IPS-18a (cell line): ENCODE measurements at regions not wholly inside any gene's neighbourhood (a gene's known extent, or its start where the extent isn't known, plus 50 kb on each side); places are given as distances from the start of the nearest gene placed in this dataset.

Experiments used
- H3K27ac ChIP-seq: one replicate; pipeline ENCODE4 v1.5.1; 2013; ENCODE audit warnings: low read length
- H3K27me3 ChIP-seq: one replicate; pipeline ENCODE4 v1.6.1; 2013; ENCODE audit warnings: mild to moderate bottlenecking, low read length; ENCODE audit not compliant: control insufficient read depth, insufficient read depth
- H3K36me3 ChIP-seq: one replicate; pipeline ENCODE4 v1.6.1; 2013; ENCODE audit warnings: low read depth, low read length; ENCODE audit not compliant: control insufficient read depth
- H3K4me1 ChIP-seq: one replicate; pipeline ENCODE4 v1.6.1; 2013; ENCODE audit warnings: low read depth, low read length; ENCODE audit not compliant: control insufficient read depth
- H3K4me3 ChIP-seq: one replicate; pipeline ENCODE4 v1.5.1; 2013; ENCODE audit warnings: low read length
- H3K9ac ChIP-seq: one replicate; pipeline ENCODE4 v1.6.1; 2013; ENCODE audit warnings: mild to moderate bottlenecking, low read length, moderate library complexity
- H3K9me3 ChIP-seq: one replicate; pipeline ENCODE4 v1.6.1; 2013; ENCODE audit warnings: low read depth, low read length; ENCODE audit not compliant: control insufficient read depth

DNA sequence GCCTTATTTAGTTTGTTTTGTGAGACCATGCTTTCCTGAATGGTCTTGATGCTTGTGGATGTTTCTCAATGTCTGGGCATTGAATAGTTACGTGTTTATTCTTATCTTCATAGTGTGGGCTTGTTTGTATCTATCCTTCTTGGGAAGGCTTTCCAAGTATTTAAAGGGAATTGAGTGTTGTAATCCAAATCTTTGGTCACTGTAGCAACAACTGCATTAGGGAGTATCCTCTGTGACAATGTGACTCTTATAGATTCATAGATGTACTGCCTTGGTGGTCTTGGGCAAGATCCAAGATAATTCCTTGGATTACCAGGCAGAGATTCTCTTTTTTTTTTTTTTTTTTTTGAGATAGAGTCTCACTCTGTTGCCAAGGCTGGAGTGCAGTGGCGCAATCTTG lies 598.4 kb downstream of the CBLN4 start:
- no peaks in the 10 kb centered on the region for H3K9me3 ChIP-seq

DNA sequence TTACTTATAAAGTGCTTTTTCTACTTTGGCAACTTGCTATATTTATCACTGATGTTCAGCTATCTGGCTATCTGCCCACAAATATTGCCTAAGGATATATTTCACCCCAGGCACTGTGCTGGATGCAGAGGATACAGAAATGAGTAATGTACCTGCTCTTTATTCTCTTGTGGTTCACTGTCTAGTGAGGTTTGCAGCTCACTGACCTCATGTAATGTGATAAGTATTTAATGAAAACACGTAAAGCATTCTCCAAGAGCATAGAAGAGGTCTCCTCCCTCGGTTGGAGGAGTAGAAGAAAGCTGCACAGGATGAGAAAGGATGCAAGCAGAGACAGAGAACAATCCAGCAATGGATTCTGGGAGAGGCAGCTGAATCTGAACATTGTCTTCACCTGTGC lies 610.7 kb downstream of the CBLN4 start:
- Histone ChIP-seq H3K27ac (no peak overlapping the region), H3K9ac (no peak overlapping the region), H3K4me3 (no peak overlapping the region), H3K27me3 (no peaks in the 10 kb centered on the region), H3K4me1 (no peaks in the 10 kb centered on the region), H3K36me3 (no peaks in the 10 kb centered on the region), H3K9me3 (no peaks in the 10 kb centered on the region)

More for the DNA sequence above, 598.4 kb downstream of the CBLN4 start:
- H3K27ac ChIP-seq = no peak overlapping the region
- no peak overlapping the region for H3K4me3 ChIP-seq
- H3K27me3 ChIP-seq = no peaks in the 10 kb centered on the region
- no peak overlapping the region for H3K9ac ChIP-seq
- H3K36me3 ChIP-seq = no peaks in the 10 kb centered on the region
- H3K4me1 ChIP-seq = no peaks in the 10 kb centered on the region

GRCh38 chr20:55390791-55391190 lies 614.5 kb downstream of the CBLN4 start:
- Histone ChIP-seq H3K4me1 (no peaks in the 10 kb centered on the region), H3K4me3 (no peak overlapping the region), H3K27ac (no peak overlapping the region)

DNA sequence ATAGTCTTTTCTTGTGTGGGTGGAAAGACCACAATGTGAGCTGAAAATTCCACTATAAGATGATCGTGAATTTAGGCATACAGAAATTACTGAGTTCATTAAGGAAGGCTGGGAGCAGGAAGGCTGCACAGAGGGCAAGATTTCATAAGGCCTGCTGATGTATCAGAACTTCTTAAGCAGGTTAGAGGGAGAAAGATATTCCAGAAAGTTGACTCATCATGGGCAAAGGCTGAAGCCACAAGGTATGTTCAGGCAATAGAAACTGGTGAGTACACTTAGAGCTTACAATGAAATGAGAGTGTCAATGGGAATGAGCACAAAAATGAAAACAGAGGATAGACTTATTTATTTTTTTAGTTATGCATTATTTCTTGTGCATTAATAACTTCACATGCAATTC lies 618.6 kb downstream of the CBLN4 start:
- Histone ChIP-seq H3K4me1 (no peaks in the 10 kb centered on the region), H3K9me3 (no peaks in the 10 kb centered on the region), H3K36me3 (no peaks in the 10 kb centered on the region), H3K27ac (no peak overlapping the region), H3K27me3 (no peaks in the 10 kb centered on the region), H3K9ac (no peak overlapping the region), H3K4me3 (no peak overlapping the region)

More at GRCh38 chr20:55390791-55391190, 614.5 kb downstream of the CBLN4 start:
- Histone ChIP-seq H3K27me3 (no peaks in the 10 kb centered on the region), H3K9me3 (no peaks in the 10 kb centered on the region), H3K9ac (no peak overlapping the region), H3K36me3 (no peaks in the 10 kb centered on the region)

DNA sequence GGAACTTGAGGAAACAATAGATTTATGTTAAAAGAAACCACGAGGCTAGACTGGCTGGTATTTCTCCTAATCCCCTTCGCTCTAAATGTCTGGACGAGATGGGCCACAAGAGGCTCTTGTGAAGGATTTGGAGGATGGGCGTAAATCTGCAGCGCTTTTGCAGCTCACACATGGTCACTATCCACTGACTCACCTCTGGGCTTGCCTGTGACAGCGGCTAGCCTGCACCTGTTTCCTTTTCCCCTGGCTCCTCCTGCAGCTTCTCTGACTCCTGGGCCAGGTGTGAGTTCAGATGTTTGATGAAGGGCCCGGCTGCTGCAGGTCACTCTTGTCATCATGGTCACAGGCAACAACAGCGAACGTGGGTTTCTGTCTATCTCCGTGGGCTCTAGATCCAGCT lies 629.4 kb downstream of the CBLN4 start:
- Histone ChIP-seq H3K36me3 (no peaks in the 10 kb centered on the region), H3K9ac (no peak overlapping the region), H3K27ac (no peak overlapping the region), H3K9me3 (no peaks in the 10 kb centered on the region), H3K4me1 (no peaks in the 10 kb centered on the region), H3K27me3 (no peaks in the 10 kb centered on the region), H3K4me3 (no peak overlapping the region)

DNA sequence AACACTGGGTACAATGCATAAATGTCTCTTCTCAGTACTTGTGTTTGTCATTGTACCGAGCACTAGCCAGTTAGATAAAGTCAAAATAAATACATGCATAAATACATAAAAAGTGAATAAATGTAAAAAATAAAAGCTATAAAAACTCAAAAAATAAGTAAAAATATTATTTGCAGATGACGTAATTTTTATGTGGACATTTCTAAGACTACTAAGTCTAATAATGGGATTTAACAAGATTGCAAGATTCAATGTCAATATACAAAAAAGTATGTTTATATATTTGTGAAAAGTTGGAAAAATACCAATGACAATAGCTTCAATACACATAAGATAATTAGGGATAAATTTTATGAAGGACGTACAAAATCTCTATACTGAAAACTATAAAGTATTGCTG lies 639.6 kb downstream of the CBLN4 start:
- Histone ChIP-seq H3K4me3 (no peak overlapping the region), H3K4me1 (no peaks in the 10 kb centered on the region), H3K27ac (no peak overlapping the region), H3K9me3 (no peaks in the 10 kb centered on the region), H3K9ac (no peak overlapping the region), H3K27me3 (no peaks in the 10 kb centered on the region), H3K36me3 (no peaks in the 10 kb centered on the region)

- no peaks in the 10 kb centered on the region for H3K36me3 ChIP-seq
Measured at GRCh38 chr20:55360895-55361294, 644.4 kb downstream of the CBLN4 start.

GRCh38 chr20:55354720-55355119 lies 650.6 kb downstream of the CBLN4 start:
- no peak overlapping the region for H3K4me3 ChIP-seq
- no peaks in the 10 kb centered on the region for H3K9me3 ChIP-seq
- no peaks in the 10 kb centered on the region for H3K4me1 ChIP-seq
- no peak overlapping the region for H3K9ac ChIP-seq
- no peaks in the 10 kb centered on the region for H3K27me3 ChIP-seq
- H3K36me3 ChIP-seq = no peaks in the 10 kb centered on the region
- no peak overlapping the region for H3K27ac ChIP-seq

More at GRCh38 chr20:55360895-55361294, 644.4 kb downstream of the CBLN4 start:
- H3K27me3 ChIP-seq = no peaks in the 10 kb centered on the region
- H3K9me3 ChIP-seq = no peaks in the 10 kb centered on the region
- no peak overlapping the region for H3K9ac ChIP-seq
- H3K4me1 ChIP-seq = no peaks in the 10 kb centered on the region
- no peak overlapping the region for H3K4me3 ChIP-seq
- no peak overlapping the region for H3K27ac ChIP-seq

DNA sequence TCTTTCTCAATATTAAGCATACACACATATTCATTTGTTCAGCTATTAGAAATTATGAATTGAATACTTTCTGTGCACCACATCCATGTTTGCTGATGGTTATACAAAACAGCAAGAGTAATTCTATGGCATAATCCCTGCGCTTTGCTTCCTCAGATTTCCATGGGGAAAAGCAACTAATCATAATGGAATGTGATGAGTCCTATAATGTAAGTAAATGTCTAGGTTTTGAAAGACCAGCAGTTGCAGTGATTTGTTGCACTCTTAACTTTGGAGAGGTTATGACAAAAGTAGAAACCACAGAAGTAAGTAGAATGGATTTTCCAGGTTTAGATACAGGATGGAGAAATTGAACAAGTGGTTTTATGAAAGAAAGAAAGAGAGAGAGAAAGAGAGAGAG lies 652.1 kb downstream of the CBLN4 start:
- Histone ChIP-seq H3K4me1 (no peaks in the 10 kb centered on the region), H3K9ac (no peak overlapping the region), H3K27ac (no peak overlapping the region), H3K36me3 (no peaks in the 10 kb centered on the region), H3K9me3 (no peaks in the 10 kb centered on the region), H3K4me3 (no peak overlapping the region), H3K27me3 (no peaks in the 10 kb centered on the region)

DNA sequence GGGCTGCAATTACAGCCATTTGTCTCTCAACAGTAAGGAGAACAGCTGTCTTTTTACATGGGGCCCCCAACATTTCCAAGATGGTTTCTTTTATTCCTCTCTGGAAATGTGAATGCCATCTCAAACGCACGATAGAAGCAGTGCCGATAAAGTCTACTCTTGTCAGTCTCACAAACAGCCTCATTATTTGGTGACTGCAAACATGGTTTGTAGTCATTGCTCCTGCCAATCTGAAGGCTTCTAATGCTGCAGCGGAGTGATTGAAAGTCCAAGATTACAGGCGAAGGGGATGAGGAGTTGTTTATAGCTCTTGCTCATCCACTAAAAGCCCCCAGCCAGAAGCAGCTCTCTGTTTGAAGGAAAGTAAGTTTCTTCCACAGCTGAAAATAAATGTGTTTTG lies 657.1 kb downstream of the CBLN4 start:
- H3K9me3 ChIP-seq = no peaks in the 10 kb centered on the region

DNA sequence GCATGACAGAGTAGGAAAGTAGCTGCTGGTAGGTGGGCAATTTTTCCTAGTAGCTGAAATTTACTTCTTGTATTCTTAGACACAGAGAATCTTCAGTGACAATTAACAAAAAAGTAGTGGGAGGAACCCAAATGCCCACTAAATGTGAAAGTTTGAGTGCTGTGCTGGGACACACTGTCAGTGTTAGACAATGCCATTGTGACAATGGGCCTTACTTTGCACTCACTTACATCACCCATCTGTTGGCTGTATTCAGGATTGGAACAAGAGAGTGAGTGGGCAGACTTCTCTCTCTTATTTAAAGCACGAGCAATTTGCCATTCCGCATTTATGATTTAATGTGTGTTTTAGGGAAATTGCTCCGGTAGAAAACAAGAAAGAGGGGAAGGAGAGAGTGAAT lies 662.5 kb downstream of the CBLN4 start:
- no peaks in the 10 kb centered on the region for H3K36me3 ChIP-seq
- no peaks in the 10 kb centered on the region for H3K9me3 ChIP-seq
- no peaks in the 10 kb centered on the region for H3K4me1 ChIP-seq
- no peak overlapping the region for H3K27ac ChIP-seq
- no peak overlapping the region for H3K9ac ChIP-seq
- H3K27me3 ChIP-seq = no peaks in the 10 kb centered on the region
- no peak overlapping the region for H3K4me3 ChIP-seq

More for the DNA sequence above, 657.1 kb downstream of the CBLN4 start:
- Histone ChIP-seq H3K36me3 (no peaks in the 10 kb centered on the region), H3K9ac (no peak overlapping the region), H3K4me1 (no peaks in the 10 kb centered on the region), H3K4me3 (no peak overlapping the region), H3K27me3 (no peaks in the 10 kb centered on the region), H3K27ac (no peak overlapping the region)

DNA sequence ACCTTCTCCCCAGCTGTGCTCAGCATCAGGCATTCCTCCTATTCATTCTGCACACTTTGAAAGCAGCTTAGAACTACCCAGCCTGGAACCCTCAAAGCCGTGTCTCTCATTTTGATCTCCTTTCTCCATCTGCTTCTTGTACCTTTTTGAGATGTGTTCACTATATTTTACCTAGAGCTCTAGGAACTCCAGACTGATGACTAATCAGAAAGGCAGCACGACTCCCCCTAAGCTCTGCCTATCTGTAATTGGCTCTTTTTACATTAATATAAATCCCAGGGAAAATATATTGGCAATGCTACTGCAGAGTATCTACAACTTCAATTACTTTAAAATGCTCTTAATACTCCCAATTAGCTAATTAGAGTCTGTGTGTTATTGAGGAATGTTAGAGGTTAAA lies 671.5 kb downstream of the CBLN4 start:
- Histone ChIP-seq H3K4me1 (no peaks in the 10 kb centered on the region), H3K4me3 (no peak overlapping the region), H3K9me3 (no peaks in the 10 kb centered on the region), H3K36me3 (no peaks in the 10 kb centered on the region), H3K27ac (no peak overlapping the region), H3K27me3 (no peaks in the 10 kb centered on the region), H3K9ac (no peak overlapping the region)
